ENCODE measurements at regions not wholly inside any gene's neighbourhood (a gene's known extent, or its start where the extent isn't known, plus 50 kb on each side); places are given as distances from the start of the nearest gene placed in this dataset.
"Not testable (repeated sequence)": the region's sequence is repeated elsewhere in the genome, so short reads cannot be mapped to it uniquely, and the experiment has no call there.

DNA sequence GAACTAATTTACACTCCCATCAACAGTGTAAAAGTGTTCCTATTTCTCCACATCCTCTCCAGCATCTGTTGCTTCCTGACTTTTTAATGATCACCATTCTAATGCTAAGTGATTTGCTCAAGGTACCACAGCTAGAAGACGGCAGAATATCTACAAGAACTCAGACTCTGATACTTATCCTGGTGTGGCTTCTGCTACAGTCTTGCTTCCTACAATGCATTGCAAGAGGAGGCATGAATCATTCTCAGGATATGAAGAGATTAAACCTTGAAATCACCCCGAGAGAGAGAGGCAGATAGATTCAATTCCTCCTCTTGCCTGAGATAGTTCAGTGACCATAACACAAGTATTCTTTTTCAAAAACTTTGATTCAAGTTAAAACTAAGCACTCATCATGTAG lies 306.4 kb downstream of the TBC1D4 start:
- Histone ChIP-seq H3K9ac (ENCODE audit: low read length) (no peak overlapping the region), H3K4me1 (ENCODE audit: insufficient read depth, low read length, severe bottlenecking) (no peaks in the 10 kb centered on the region), H3K79me2 (ENCODE audit: insufficient read depth, low read length) (no peaks in the 10 kb centered on the region), H3F3A (ENCODE audit: insufficient read depth, low read length) (no peaks in the 10 kb centered on the region), H2AFZ (ENCODE audit: low read length) (no peak overlapping the region), H3K27ac (ENCODE audit: low read depth, low read length, poor library complexity, severe bottlenecking) (no peak overlapping the region), H3K27me3 (ENCODE audit: insufficient read depth, low read length) (no peaks in the 10 kb centered on the region), H4K20me1 (ENCODE audit: insufficient read depth, low read length) (no peaks in the 10 kb centered on the region; the same call in 1 of the 2 replicates), H3K9me3 (ENCODE audit: low read length) (no peaks in the 10 kb centered on the region), H3K4me3 (ENCODE audit: low read depth, low read length, poor library complexity, severe bottlenecking) (no peak overlapping the region), H3K9me2 (ENCODE audit: low read depth, low read length) (no peaks in the 10 kb centered on the region), H3K4me2 (ENCODE audit: low read length) (no peak overlapping the region), H3K36me3 (ENCODE audit: insufficient read depth, low read length) (no peaks in the 10 kb centered on the region)
- no peak for TF ChIP-seq EZH2 (IDR thresholded peaks at IDR 0.05; ENCODE audit: borderline replicate concordance, low read length)
- no peak for TF ChIP-seq CTCF (IDR thresholded peaks at IDR 0.05; ENCODE audit: low read length)

- H3K36me3 ChIP-seq (ENCODE audit: insufficient read depth, low read length); H3K79me2 ChIP-seq (ENCODE audit: insufficient read depth, low read length); H3K27ac ChIP-seq (ENCODE audit: low read depth, low read length, poor library complexity, severe bottlenecking); H3K4me2 ChIP-seq (ENCODE audit: low read length); H4K20me1 ChIP-seq (ENCODE audit: insufficient read depth, low read length); H3F3A ChIP-seq (ENCODE audit: insufficient read depth, low read length); H3K4me1 ChIP-seq (ENCODE audit: insufficient read depth, low read length, severe bottlenecking); H2AFZ ChIP-seq (ENCODE audit: low read length); H3K4me3 ChIP-seq (ENCODE audit: low read depth, low read length, poor library complexity, severe bottlenecking); H3K27me3 ChIP-seq (ENCODE audit: insufficient read depth, low read length); H3K9me2 ChIP-seq (ENCODE audit: low read depth, low read length); H3K9me3 ChIP-seq (ENCODE audit: low read length); H3K9ac ChIP-seq (ENCODE audit: low read length): not testable (repeated sequence)
These were observed 306.9 kb downstream of the TBC1D4 start for GRCh38 chr13:75175097-75175496.

GRCh38 chr13:75174481-75174880 lies 307.5 kb downstream of the TBC1D4 start:
- H3K36me3 ChIP-seq (ENCODE audit: insufficient read depth, low read length), result no peaks in the 10 kb centered on the region
- no peak overlapping the region for H3K4me3 ChIP-seq (ENCODE audit: low read depth, low read length, poor library complexity, severe bottlenecking)
- H3K27ac ChIP-seq (ENCODE audit: low read depth, low read length, poor library complexity, severe bottlenecking), result no peak overlapping the region
- H3F3A ChIP-seq (ENCODE audit: insufficient read depth, low read length), result no peaks in the 10 kb centered on the region
- no peaks in the 10 kb centered on the region; the same call in 1 of the 2 replicates for H4K20me1 ChIP-seq (ENCODE audit: insufficient read depth, low read length)
- no peak overlapping the region for H2AFZ ChIP-seq (ENCODE audit: low read length)
- H3K79me2 ChIP-seq (ENCODE audit: insufficient read depth, low read length), result no peaks in the 10 kb centered on the region
- TF ChIP-seq CTCF (IDR thresholded peaks at IDR 0.05; ENCODE audit: low read length) (no peak), EZH2 (IDR thresholded peaks at IDR 0.05; ENCODE audit: borderline replicate concordance, low read length) (no peak)
- no peaks in the 10 kb centered on the region for H3K9me3 ChIP-seq (ENCODE audit: low read length)
- no peak overlapping the region for H3K4me2 ChIP-seq (ENCODE audit: low read length)
- no peaks in the 10 kb centered on the region for H3K27me3 ChIP-seq (ENCODE audit: insufficient read depth, low read length)
- H3K4me1 ChIP-seq (ENCODE audit: insufficient read depth, low read length, severe bottlenecking), result no peaks in the 10 kb centered on the region
- H3K9ac ChIP-seq (ENCODE audit: low read length), result no peak overlapping the region
- no peaks in the 10 kb centered on the region for H3K9me2 ChIP-seq (ENCODE audit: low read depth, low read length)

GRCh38 chr13:75173457-75174356 lies 308.3 kb downstream of the TBC1D4 start:
- Histone ChIP-seq H3F3A (ENCODE audit: insufficient read depth, low read length) (no peaks in the 10 kb centered on the region), H3K9me3 (ENCODE audit: low read length) (no peaks in the 10 kb centered on the region), H3K4me3 (ENCODE audit: low read depth, low read length, poor library complexity, severe bottlenecking) (no peak overlapping the region), H2AFZ (ENCODE audit: low read length) (no peak overlapping the region), H3K4me2 (ENCODE audit: low read length) (no peak overlapping the region), H3K4me1 (ENCODE audit: insufficient read depth, low read length, severe bottlenecking) (no peaks in the 10 kb centered on the region), H3K27me3 (ENCODE audit: insufficient read depth, low read length) (no peaks in the 10 kb centered on the region), H3K79me2 (ENCODE audit: insufficient read depth, low read length) (no peaks in the 10 kb centered on the region), H3K9ac (ENCODE audit: low read length) (no peak overlapping the region), H3K27ac (ENCODE audit: low read depth, low read length, poor library complexity, severe bottlenecking) (no peak overlapping the region), H3K9me2 (ENCODE audit: low read depth, low read length) (no peaks in the 10 kb centered on the region), H3K36me3 (ENCODE audit: insufficient read depth, low read length) (no peaks in the 10 kb centered on the region), H4K20me1 (ENCODE audit: insufficient read depth, low read length) (no peaks in the 10 kb centered on the region; the same call in 1 of the 2 replicates)
- no peak for TF ChIP-seq EZH2 (IDR thresholded peaks at IDR 0.05; ENCODE audit: borderline replicate concordance, low read length)
- TF ChIP-seq CTCF (IDR thresholded peaks at IDR 0.05; ENCODE audit: low read length), result no peak

Data from OCI-LY1 (cell line).